Endodermal cell (in vitro differentiated cells): ENCODE measurements at regions not wholly inside any gene's neighbourhood (a gene's known extent, or its start where the extent isn't known, plus 50 kb on each side); places are given as distances from the start of the nearest gene placed in this dataset.

ENCODE experiments used
- DNase-seq: peaks from one replicate; pipeline ENCODE4 v3.0.0-alpha.2; 2017
- H3K27ac ChIP-seq: 2 replicates; pipeline ENCODE4 v1.5.1; 2013; ENCODE audit warnings: mild to moderate bottlenecking, low read depth, low read length, moderate library complexity
- H3K27me3 ChIP-seq: 2 replicates; pipeline ENCODE4 v1.6.1; 2013; ENCODE audit warnings: mild to moderate bottlenecking, low read length, moderate library complexity; ENCODE audit not compliant: insufficient read depth, control insufficient read depth, poor library complexity, severe bottlenecking
- H3K36me3 ChIP-seq: 2 replicates; pipeline ENCODE4 v1.7.0; 2013; ENCODE audit warnings: mild to moderate bottlenecking, low read length, moderate library complexity; ENCODE audit not compliant: control insufficient read depth, insufficient read depth
- H3K4me1 ChIP-seq: one replicate; pipeline ENCODE4 v1.7.0; 2013; ENCODE audit warnings: low read length; ENCODE audit not compliant: control insufficient read depth, insufficient read depth
- H3K4me3 ChIP-seq: 2 replicates; pipeline ENCODE4 v1.5.1; 2013; ENCODE audit warnings: mild to moderate bottlenecking, low read length, moderate library complexity
- H3K9ac ChIP-seq: 2 replicates; pipeline ENCODE4 v1.6.1; 2013; ENCODE audit warnings: mild to moderate bottlenecking, low read length, moderate library complexity; ENCODE audit not compliant: poor library complexity, severe bottlenecking; ENCODE audit errors: extremely low read depth
- H3K9me3 ChIP-seq: 2 replicates; pipeline ENCODE4 v1.6.1; 2013; ENCODE audit warnings: mild to moderate bottlenecking, low read length, moderate library complexity; ENCODE audit not compliant: control insufficient read depth
- H3K27ac Mint-ChIP-seq: 2 replicates; pipeline ENCODE4 v1.8.0; 2020; ENCODE audit warnings: mixed read lengths
- H3K27me3 Mint-ChIP-seq: 2 replicates; pipeline ENCODE4 v1.8.0; 2021; ENCODE audit warnings: mild to moderate bottlenecking, mixed read lengths; ENCODE audit not compliant: insufficient read depth
- H3K36me3 Mint-ChIP-seq: 2 replicates; pipeline ENCODE4 v1.8.0; 2020; ENCODE audit warnings: low read depth, mixed read lengths
- H3K4me1 Mint-ChIP-seq: 2 replicates; pipeline ENCODE4 v1.8.0; 2020; ENCODE audit warnings: mixed read lengths
- H3K4me3 Mint-ChIP-seq: 2 replicates; pipeline ENCODE4 v1.8.0; 2020; ENCODE audit warnings: mild to moderate bottlenecking, moderate library complexity, mixed read lengths
- H3K9me3 Mint-ChIP-seq: 2 replicates; pipeline ENCODE4 v1.8.0; 2020; ENCODE audit warnings: mild to moderate bottlenecking, mixed read lengths
- CTCF ChIP-seq: fragments of 200-600 bp; sonication (generic); conservative IDR thresholded peaks from 2 replicates; pipeline ENCODE4 v1.5.0; 2021; ENCODE audit warnings: antibody characterized with exemption, mild to moderate bottlenecking
- WGBS, 2 experiments: methylation state at CpG; one replicate each; pipeline versions ENCODE4 v1.1.5 to v1.1.7; 2013; ENCODE audit warnings: missing lambda C conversion rate in 2 of 2, mixed read lengths in 1 of 2; ENCODE audit not compliant: insufficient coverage in 1 of 2, insufficient read length in 1 of 2; 5-methylcytosine and 5-hydroxymethylcytosine counted together

GRCh38 chr12:102548543-102548942 is 68.2 kb upstream of the IGF1 start:
- DNase-seq = peak; percentile 64
- no peaks in the 10 kb centered on the region for H3K9me3 ChIP-seq
- no peak for TF ChIP-seq CTCF
- no peaks in the 10 kb centered on the region for H3K4me1 ChIP-seq
- H3K4me3 Mint-ChIP-seq = no peak overlapping the region
- H3K27ac Mint-ChIP-seq = no peak overlapping the region
- 57 to 67% methylated on average over 3 of the region's 3 CpGs for WGBS, 2 experiments
- H3K4me1 Mint-ChIP-seq = peaks cover 3% of the 10 kb centered on the region
- H3K9me3 Mint-ChIP-seq = no peaks in the 10 kb centered on the region
- H3K36me3 Mint-ChIP-seq = no peaks in the 10 kb centered on the region
- no peak overlapping the region for H3K9ac ChIP-seq
- no peaks in the 10 kb centered on the region for H3K27me3 Mint-ChIP-seq
- no peaks in the 10 kb centered on the region for H3K27me3 ChIP-seq
- no peak overlapping the region for H3K4me3 ChIP-seq
- no peak overlapping the region for H3K27ac ChIP-seq
- no peaks in the 10 kb centered on the region for H3K36me3 ChIP-seq

- Histone ChIP-seq H3K4me3 (no peak overlapping the region), H3K9me3 (no peaks in the 10 kb centered on the region), H3K27me3 (no peaks in the 10 kb centered on the region), H3K36me3 (no peaks in the 10 kb centered on the region), H3K9ac (no peak overlapping the region), H3K4me1 (peaks cover 4% of the 10 kb centered on the region), H3K27ac (no peak overlapping the region)
- Mint-ChIP-seq H3K36me3 (no peaks in the 10 kb centered on the region), H3K27ac (no peak overlapping the region), H3K4me1 (peaks cover 10% of the 10 kb centered on the region), H3K27me3 (no peaks in the 10 kb centered on the region), H3K4me3 (no peak overlapping the region), H3K9me3 (no peaks in the 10 kb centered on the region)
- TF ChIP-seq CTCF = peak; percentile 73
- 67 to 84% methylated on average over 2 to 5 of the region's 5 CpGs for WGBS, 2 experiments
- peak; percentile 69 for DNase-seq
Observed at GRCh38 chr12:102543494-102544485, 63.4 kb upstream of the IGF1 start.

GRCh38 chr12:102542816-102543440 is 62.6 kb upstream of the IGF1 start:
- Histone ChIP-seq H3K9me3 (no peaks in the 10 kb centered on the region), H3K27me3 (no peaks in the 10 kb centered on the region), H3K9ac (no peak overlapping the region), H3K4me3 (no peak overlapping the region), H3K4me1 (peaks cover 4% of the 10 kb centered on the region), H3K36me3 (no peaks in the 10 kb centered on the region), H3K27ac (no peak overlapping the region)
- Mint-ChIP-seq H3K27me3 (no peaks in the 10 kb centered on the region), H3K9me3 (no peaks in the 10 kb centered on the region), H3K36me3 (no peaks in the 10 kb centered on the region), H3K4me3 (no peak overlapping the region), H3K27ac (no peak overlapping the region), H3K4me1 (peaks cover 10% of the 10 kb centered on the region)
- DNase-seq = no peak
- WGBS, 2 experiments = 71 to 72% methylated on average over 4 to 6 of the region's 6 CpGs
- TF ChIP-seq CTCF = no peak
